HG03103 (cell line): ENCODE measurements at regions not wholly inside any gene's neighbourhood (a gene's known extent, or its start where the extent isn't known, plus 50 kb on each side); places are given as distances from the start of the nearest gene placed in this dataset.

ENCODE experiments used
- ATAC-seq: cut with Tn5 transposase; IDR thresholded peaks from one replicate; pipeline ENCODE4 v1.9.1; 2021; ENCODE audit warnings: low read depth; ENCODE audit not compliant: unreplicated experiment

- ATAC-seq, result no peak
These were observed 477.0 kb downstream of the TBC1D22A start for GRCh38 chr22:47239474-47239860.

GRCh38 chr22:47238690-47239473 is 476.4 kb downstream of the TBC1D22A start:
- ATAC-seq, result no peak

GRCh38 chr22:47237890-47238480 is 475.5 kb downstream of the TBC1D22A start:
- ATAC-seq, result no peak

GRCh38 chr22:47236718-47237117 is 474.3 kb downstream of the TBC1D22A start:
- no peak for ATAC-seq

- ATAC-seq, result no peak
These were observed 473.7 kb downstream of the TBC1D22A start for GRCh38 chr22:47236161-47236560.

GRCh38 chr22:47233316-47234243 is 471.1 kb downstream of the TBC1D22A start:
- ATAC-seq, result no peak

- no peak for ATAC-seq
These were observed 470.3 kb downstream of the TBC1D22A start for GRCh38 chr22:47232753-47233152.

GRCh38 chr22:47232197-47232596 is 469.7 kb downstream of the TBC1D22A start:
- ATAC-seq, result no peak

DNA sequence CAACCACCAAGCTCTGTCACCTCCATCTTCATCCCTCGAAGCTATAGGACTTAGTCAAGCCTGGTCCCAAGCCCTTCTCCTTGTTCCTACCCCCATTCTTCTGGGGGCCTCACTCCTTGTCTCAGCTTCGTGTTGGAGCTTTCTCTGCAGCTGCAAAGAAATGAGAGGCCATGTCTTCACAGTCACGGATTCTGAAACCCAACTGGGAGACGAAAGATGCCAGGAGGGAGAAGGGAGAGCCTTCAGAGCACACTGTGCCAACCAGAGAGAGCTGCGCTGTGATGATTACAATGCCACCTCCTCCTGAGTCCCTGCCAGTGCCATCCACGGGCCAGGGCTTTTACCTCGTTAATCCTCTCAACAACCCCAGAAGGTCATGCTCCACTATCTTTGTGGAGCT is 469.3 kb downstream of the TBC1D22A start:
- no peak for ATAC-seq

- no peak for ATAC-seq
These were observed 468.3 kb downstream of the TBC1D22A start for GRCh38 chr22:47230741-47231140.

DNA sequence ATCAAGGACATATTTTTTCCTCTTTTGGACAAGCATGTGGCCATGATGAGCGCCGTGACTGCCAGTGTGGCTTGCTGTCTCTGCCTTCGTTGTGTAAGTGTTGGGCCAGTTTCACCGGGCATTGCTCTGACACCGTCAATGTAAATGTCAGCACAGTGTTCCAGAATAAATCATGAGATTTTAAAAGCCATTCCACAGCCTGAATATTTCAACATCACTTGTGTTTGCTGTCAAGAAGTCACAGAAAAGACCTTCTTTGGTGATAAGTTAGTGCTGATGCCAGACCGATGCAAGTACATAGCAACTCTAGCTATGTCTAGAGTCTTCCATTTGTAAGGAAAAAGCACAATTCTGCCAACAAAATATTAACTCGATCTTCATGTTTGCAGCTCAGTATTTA is 467.8 kb downstream of the TBC1D22A start:
- ATAC-seq, result no peak

DNA sequence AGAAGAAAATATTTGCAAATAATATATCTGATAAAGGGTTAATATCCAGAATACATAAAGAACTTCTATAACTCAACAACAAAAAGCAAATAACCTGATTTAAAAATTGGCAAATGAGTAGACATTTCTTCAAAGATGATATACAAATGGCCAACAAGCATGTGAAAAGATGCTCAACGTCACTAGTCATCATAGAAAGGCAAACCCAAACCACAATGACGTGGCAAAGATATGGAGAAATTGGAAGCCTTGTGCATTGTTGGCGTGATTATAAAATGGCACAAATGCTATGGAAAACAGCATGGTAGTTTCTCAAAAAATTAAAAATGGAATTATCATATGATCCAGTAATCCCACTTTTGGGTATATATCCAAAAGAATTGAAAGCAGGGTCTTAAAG is 466.3 kb downstream of the TBC1D22A start:
- no peak for ATAC-seq

- no peak for ATAC-seq
These were observed 463.6 kb downstream of the TBC1D22A start for GRCh38 chr22:47225931-47226633.

GRCh38 chr22:47225080-47225930 is 462.9 kb downstream of the TBC1D22A start:
- no peak for ATAC-seq
